ENCODE measurements at regions not wholly inside any gene's neighbourhood (a gene's known extent, or its start where the extent isn't known, plus 50 kb on each side); places are given as distances from the start of the nearest gene placed in this dataset.

DNA sequence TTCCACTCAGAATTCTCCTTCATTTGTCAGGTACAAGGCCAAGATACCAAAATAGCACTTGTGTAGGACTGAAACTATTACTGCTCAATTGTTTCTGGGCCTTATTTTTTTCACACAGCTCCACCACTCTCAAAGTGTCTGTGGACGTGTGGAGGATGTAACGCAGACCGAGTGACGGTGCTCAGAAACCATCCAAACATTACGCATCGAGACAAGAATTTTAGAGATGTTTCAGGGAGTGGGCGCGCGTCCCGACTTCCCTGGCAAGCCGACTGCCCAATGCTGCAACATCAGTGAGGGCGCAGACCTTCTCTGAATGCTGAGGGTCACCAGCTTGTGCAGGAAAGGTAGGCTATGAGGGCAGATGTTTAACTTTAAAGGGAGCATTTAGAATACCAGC lies 108.4 kb downstream of the GATA6 start:
- Histone ChIP-seq H3K4me1 (ENCODE audit: control insufficient read depth in 1 of 2, insufficient read depth in 2 of 2, low read length in 2 of 2) (no peaks in the 10 kb centered on the region), H3K27ac (ENCODE audit: low read depth in 1 of 2, low read length in 2 of 2) (no peak overlapping the region), H3K36me3 (ENCODE audit: control insufficient read depth in 1 of 2, insufficient read depth in 2 of 2, low read length in 1 of 2) (no peaks in the 10 kb centered on the region), H3K9me3 (ENCODE audit: control insufficient read depth, low read length) (peaks cover 1% of the 10 kb centered on the region), H3K27me3 (ENCODE audit: control insufficient read depth in 1 of 2, insufficient read depth in 2 of 2, low read length in 1 of 2) (no peaks in the 10 kb centered on the region), H3K4me3 (ENCODE audit: low read length in 2 of 2) (no peak overlapping the region)
- ATAC-seq (ENCODE audit: low FRiP score), result no peak
- DNase-seq, result no peak
- intact Hi-C loops (cut with DNase I), result no loop called here
- 87 to 94% methylated on average over 12 of the region's 12 CpGs for WGBS, 2 donors

DNA sequence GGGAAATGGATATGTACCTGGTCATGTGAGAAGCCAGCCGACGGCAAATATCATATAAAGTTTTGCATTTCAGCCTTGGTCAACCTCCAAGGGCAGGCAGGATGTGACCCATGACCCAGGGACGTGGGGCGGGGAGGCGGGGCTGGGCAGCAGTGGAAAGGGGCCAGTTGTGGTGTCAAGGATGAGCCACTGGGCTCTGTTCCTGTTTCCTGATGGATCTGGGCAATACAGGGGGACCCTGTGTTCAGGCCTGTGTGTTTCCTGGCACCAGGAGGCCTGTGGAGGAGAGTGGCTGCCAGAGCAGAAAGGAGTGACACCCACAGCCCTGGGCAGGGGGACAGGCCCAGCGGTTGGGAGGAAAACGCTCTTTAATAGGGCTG lies 106.9 kb downstream of the GATA6 start:
- Histone ChIP-seq H3K27me3 (ENCODE audit: control insufficient read depth in 1 of 2, insufficient read depth in 2 of 2, low read length in 1 of 2) (peaks cover 0 to 2% of the 10 kb centered on the region in 2 donors), H3K27ac (ENCODE audit: low read depth in 1 of 2, low read length in 2 of 2) (no peak overlapping the region), H3K4me3 (ENCODE audit: low read length in 2 of 2) (no peak overlapping the region), H3K4me1 (ENCODE audit: control insufficient read depth in 1 of 2, insufficient read depth in 2 of 2, low read length in 2 of 2) (no peaks in the 10 kb centered on the region), H3K36me3 (ENCODE audit: control insufficient read depth in 1 of 2, insufficient read depth in 2 of 2, low read length in 1 of 2) (no peaks in the 10 kb centered on the region), H3K9me3 (ENCODE audit: control insufficient read depth, low read length) (peaks cover 1% of the 10 kb centered on the region)
- intact Hi-C loops (cut with DNase I), result no loop called here
- ATAC-seq (ENCODE audit: low FRiP score) (peak; percentile 36), DNase-seq (no peak)
- 86% methylated on average over 7 of the region's 7 CpGs for WGBS, 2 donors

DNA sequence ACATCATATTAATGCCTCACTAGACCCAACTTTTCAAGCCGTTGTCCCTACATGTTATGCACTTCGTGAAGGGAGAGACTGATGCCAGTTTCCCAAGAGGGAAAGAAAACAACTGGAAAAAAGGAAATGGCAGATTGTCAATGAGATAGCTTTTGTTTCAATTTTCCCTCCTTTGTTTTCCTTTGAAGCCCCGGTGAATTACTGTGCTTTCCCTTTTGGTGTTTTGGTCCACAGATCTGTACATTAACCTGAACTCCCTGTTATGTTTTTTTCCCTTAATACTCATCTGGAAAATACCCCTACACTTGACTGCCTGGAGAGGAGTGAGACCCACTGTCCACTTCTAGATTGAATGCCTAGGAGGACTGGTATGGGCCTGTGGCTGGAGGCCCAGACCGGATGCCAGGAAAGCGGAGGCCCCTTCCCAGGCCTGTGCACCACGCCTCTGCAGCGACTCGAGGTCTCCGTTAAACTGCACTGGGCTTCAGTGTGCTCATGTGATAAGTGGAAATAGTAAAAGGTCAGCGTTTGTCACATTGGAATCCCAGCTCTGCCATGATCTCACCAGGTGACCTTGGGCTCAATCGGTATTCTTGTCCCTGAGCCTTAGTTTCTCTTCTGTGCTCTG lies 106.4 kb downstream of the GATA6 start:
- Histone ChIP-seq H3K27ac (ENCODE audit: low read depth in 1 of 2, low read length in 2 of 2) (no peak overlapping the region), H3K27me3 (ENCODE audit: control insufficient read depth in 1 of 2, insufficient read depth in 2 of 2, low read length in 1 of 2) (peaks cover 0 to 2% of the 10 kb centered on the region in 2 donors), H3K36me3 (ENCODE audit: control insufficient read depth in 1 of 2, insufficient read depth in 2 of 2, low read length in 1 of 2) (no peaks in the 10 kb centered on the region), H3K9me3 (ENCODE audit: control insufficient read depth, low read length) (peaks cover 1% of the 10 kb centered on the region), H3K4me1 (ENCODE audit: control insufficient read depth in 1 of 2, insufficient read depth in 2 of 2, low read length in 2 of 2) (no peaks in the 10 kb centered on the region), H3K4me3 (ENCODE audit: low read length in 2 of 2) (no peak overlapping the region)
- intact Hi-C loops (cut with DNase I), result no loop called here
- no peak for ATAC-seq (ENCODE audit: low FRiP score)
- DNase-seq, result no peak
- WGBS, 2 donors, result 50 to 56% methylated on average over 10 to 11 of the region's 11 CpGs

DNA sequence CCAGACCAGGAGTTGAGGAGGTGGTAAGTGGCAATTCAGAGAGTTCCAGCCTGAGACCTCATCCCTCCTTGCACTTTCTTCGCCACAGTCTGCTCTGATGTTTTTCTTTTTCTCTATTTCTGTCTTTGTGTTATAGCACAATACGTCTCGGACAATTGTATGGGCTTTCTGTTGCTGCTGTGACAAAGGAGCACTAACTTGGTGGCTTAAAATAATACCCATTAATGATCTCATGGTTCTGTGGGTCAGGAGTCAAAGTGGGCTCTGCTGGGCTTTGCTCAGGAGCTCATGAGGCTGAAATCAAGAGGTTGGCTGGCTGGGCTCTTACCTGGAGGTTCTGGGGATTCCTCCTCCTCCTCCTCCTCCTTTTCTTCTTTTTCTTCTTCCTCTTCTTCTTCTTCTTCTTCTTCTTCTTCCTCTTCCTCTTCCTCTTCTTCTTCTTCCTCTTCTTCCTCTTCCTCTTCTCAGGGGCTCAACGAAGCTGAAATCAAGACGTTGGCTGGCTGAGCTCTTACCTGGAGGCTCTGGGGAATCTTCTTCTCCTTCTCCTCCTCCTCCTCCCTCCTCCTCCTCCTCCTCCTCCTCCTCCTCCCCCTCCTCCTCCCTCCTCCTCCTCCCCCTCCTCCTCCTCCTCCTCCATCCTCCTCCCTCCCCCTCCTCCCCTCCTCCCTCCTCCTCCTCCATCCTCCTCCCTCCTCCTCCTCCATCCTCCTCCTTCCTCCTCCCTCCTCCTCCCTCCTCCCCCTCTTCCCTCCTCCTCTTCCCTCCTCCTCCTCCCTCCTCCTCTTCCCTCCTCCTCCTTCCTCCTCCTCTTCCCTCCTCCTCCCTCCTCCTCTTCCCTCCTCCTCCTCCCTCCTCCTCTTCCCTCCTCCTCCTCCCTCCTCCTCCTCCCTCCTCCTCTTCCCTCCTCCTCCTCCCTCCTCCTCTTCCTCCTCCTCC lies 104.0 kb downstream of the GATA6 start:
- Histone ChIP-seq H3K27me3 (ENCODE audit: control insufficient read depth in 1 of 2, insufficient read depth in 2 of 2, low read length in 1 of 2) (peaks cover 0 to 2% of the 10 kb centered on the region in 2 donors), H3K36me3 (ENCODE audit: control insufficient read depth in 1 of 2, insufficient read depth in 2 of 2, low read length in 1 of 2) (no peaks in the 10 kb centered on the region), H3K4me1 (ENCODE audit: control insufficient read depth in 1 of 2, insufficient read depth in 2 of 2, low read length in 2 of 2) (no peaks in the 10 kb centered on the region), H3K9me3 (ENCODE audit: control insufficient read depth, low read length) (peaks cover 1% of the 10 kb centered on the region), H3K27ac (ENCODE audit: low read depth in 1 of 2, low read length in 2 of 2) (no peak overlapping the region), H3K4me3 (ENCODE audit: low read length in 2 of 2) (no peak overlapping the region)
- intact Hi-C loops (cut with DNase I), result no loop called here
- WGBS, 2 donors, result 94 to 97% methylated on average over 5 of the region's 5 CpGs
- ATAC-seq (ENCODE audit: low FRiP score) (no peak), DNase-seq (no peak)

DNA sequence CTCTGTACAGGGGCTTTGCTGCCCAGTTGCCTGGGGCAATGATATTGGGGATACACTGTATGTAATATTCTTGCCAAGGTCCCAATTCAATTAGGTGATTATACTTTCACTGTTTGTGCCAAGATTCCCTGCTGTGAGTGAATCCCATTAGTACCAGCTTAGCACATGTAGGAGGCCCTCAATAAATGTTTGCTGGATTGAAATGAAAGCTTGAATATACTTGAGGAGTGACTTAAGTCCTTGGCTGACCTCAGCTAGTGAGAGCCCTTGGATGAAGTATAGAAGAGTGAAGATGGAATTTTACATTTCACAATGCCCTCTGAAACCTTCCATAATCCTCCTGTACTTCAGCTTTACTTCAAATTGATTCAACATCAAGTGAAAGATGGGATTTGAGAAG lies 102.9 kb downstream of the GATA6 start:
- H3K4me1 ChIP-seq (ENCODE audit: control insufficient read depth in 1 of 2, insufficient read depth in 2 of 2, low read length in 2 of 2), result no peaks in the 10 kb centered on the region
- intact Hi-C loops (cut with DNase I), result no loop called here
- no peak for DNase-seq
- H3K36me3 ChIP-seq (ENCODE audit: control insufficient read depth in 1 of 2, insufficient read depth in 2 of 2, low read length in 1 of 2), result no peaks in the 10 kb centered on the region
- H3K4me3 ChIP-seq (ENCODE audit: low read length in 2 of 2), result no peak overlapping the region
- no peak for ATAC-seq (ENCODE audit: low FRiP score)
- peaks cover 0 to 2% of the 10 kb centered on the region in 2 donors for H3K27me3 ChIP-seq (ENCODE audit: control insufficient read depth in 1 of 2, insufficient read depth in 2 of 2, low read length in 1 of 2)
- no peak overlapping the region for H3K27ac ChIP-seq (ENCODE audit: low read depth in 1 of 2, low read length in 2 of 2)
- peaks cover 1% of the 10 kb centered on the region for H3K9me3 ChIP-seq (ENCODE audit: control insufficient read depth, low read length)

- DNase-seq (no peak), ATAC-seq (ENCODE audit: low FRiP score) (no peak)
- H3K27ac ChIP-seq (ENCODE audit: low read depth in 1 of 2, low read length in 2 of 2), result no peak overlapping the region
- H3K9me3 ChIP-seq (ENCODE audit: control insufficient read depth, low read length), result peaks cover 1% of the 10 kb centered on the region
- H3K36me3 ChIP-seq (ENCODE audit: control insufficient read depth in 1 of 2, insufficient read depth in 2 of 2, low read length in 1 of 2), result no peaks in the 10 kb centered on the region
- intact Hi-C loops (cut with DNase I), result no loop called here
- H3K27me3 ChIP-seq (ENCODE audit: control insufficient read depth in 1 of 2, insufficient read depth in 2 of 2, low read length in 1 of 2), result peaks cover 0 to 2% of the 10 kb centered on the region in 2 donors
- 86 to 96% methylated on average over 1 of the region's 1 CpG for WGBS, 2 donors
- no peak overlapping the region for H3K4me3 ChIP-seq (ENCODE audit: low read length in 2 of 2)
- H3K4me1 ChIP-seq (ENCODE audit: control insufficient read depth in 1 of 2, insufficient read depth in 2 of 2, low read length in 2 of 2), result no peaks in the 10 kb centered on the region
Observed at GRCh38 chr18:22271030-22271429, 101.6 kb downstream of the GATA6 start.

- H3K36me3 ChIP-seq (ENCODE audit: control insufficient read depth in 1 of 2, insufficient read depth in 2 of 2, low read length in 1 of 2), result no peaks in the 10 kb centered on the region
Observed at GRCh38 chr18:22268641-22269128, 99.3 kb downstream of the GATA6 start.

DNA sequence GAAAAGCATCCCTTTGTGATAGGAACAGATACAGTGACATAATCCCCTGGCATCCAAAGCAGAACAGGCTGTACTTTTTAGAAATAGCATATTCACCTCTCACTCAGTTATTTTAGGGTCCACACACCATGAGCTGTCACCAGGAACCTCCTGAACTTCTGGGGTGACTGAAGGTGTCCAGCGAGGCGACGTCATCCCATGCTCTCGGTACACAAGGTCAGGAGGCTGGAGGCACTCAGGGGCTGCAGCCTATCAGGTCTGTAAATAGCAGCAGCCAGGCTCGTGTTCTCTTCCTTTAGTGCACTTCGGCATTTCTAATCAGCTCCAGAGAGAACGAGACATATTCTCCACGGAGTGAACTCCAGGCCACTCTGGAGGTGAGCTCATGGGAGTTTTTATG lies 98.3 kb downstream of the GATA6 start:
- intact Hi-C loops (cut with DNase I), result no loop called here
- Histone ChIP-seq H3K4me1 (ENCODE audit: control insufficient read depth in 1 of 2, insufficient read depth in 2 of 2, low read length in 2 of 2) (no peaks in the 10 kb centered on the region), H3K9me3 (ENCODE audit: control insufficient read depth, low read length) (no peaks in the 10 kb centered on the region), H3K27me3 (ENCODE audit: control insufficient read depth in 1 of 2, insufficient read depth in 2 of 2, low read length in 1 of 2) (peaks cover 0 to 2% of the 10 kb centered on the region in 2 donors), H3K4me3 (ENCODE audit: low read length in 2 of 2) (no peak overlapping the region), H3K36me3 (ENCODE audit: control insufficient read depth in 1 of 2, insufficient read depth in 2 of 2, low read length in 1 of 2) (no peaks in the 10 kb centered on the region), H3K27ac (ENCODE audit: low read depth in 1 of 2, low read length in 2 of 2) (no peak overlapping the region)
- WGBS, 2 donors, result 54 to 66% methylated on average over 8 of the region's 8 CpGs
- ATAC-seq (ENCODE audit: low FRiP score) (no peak), DNase-seq (no peak)

More at GRCh38 chr18:22268641-22269128, 99.3 kb downstream of the GATA6 start:
- H3K4me1 ChIP-seq (ENCODE audit: control insufficient read depth in 1 of 2, insufficient read depth in 2 of 2, low read length in 2 of 2), result no peaks in the 10 kb centered on the region
- H3K27ac ChIP-seq (ENCODE audit: low read depth in 1 of 2, low read length in 2 of 2), result no peak overlapping the region
- no peak overlapping the region for H3K4me3 ChIP-seq (ENCODE audit: low read length in 2 of 2)
- WGBS, 2 donors, result 68 to 73% methylated on average over 4 of the region's 4 CpGs
- intact Hi-C loops (cut with DNase I), result no loop called here
- no peak for DNase-seq
- no peak for ATAC-seq (ENCODE audit: low FRiP score)
- peaks cover 0 to 2% of the 10 kb centered on the region in 2 donors for H3K27me3 ChIP-seq (ENCODE audit: control insufficient read depth in 1 of 2, insufficient read depth in 2 of 2, low read length in 1 of 2)
- no peaks in the 10 kb centered on the region for H3K9me3 ChIP-seq (ENCODE audit: control insufficient read depth, low read length)

- H3K27me3 ChIP-seq (ENCODE audit: control insufficient read depth in 1 of 2, insufficient read depth in 2 of 2, low read length in 1 of 2), result peaks cover 0 to 2% of the 10 kb centered on the region in 2 donors
- intact Hi-C loops (cut with DNase I), result no loop called here
- ATAC-seq (ENCODE audit: low FRiP score) (no peak), DNase-seq (no peak)
- no peaks in the 10 kb centered on the region for H3K36me3 ChIP-seq (ENCODE audit: control insufficient read depth in 1 of 2, insufficient read depth in 2 of 2, low read length in 1 of 2)
- no peak overlapping the region for H3K4me3 ChIP-seq (ENCODE audit: low read length in 2 of 2)
- WGBS, 2 donors, result 90 to 94% methylated on average over 2 of the region's 2 CpGs
- H3K27ac ChIP-seq (ENCODE audit: low read depth in 1 of 2, low read length in 2 of 2), result no peak overlapping the region
- no peaks in the 10 kb centered on the region for H3K9me3 ChIP-seq (ENCODE audit: control insufficient read depth, low read length)
- no peaks in the 10 kb centered on the region for H3K4me1 ChIP-seq (ENCODE audit: control insufficient read depth in 1 of 2, insufficient read depth in 2 of 2, low read length in 2 of 2)
Observed at GRCh38 chr18:22267225-22267624, 97.8 kb downstream of the GATA6 start.
